ENCODE measurements at regions not wholly inside any gene's neighbourhood (a gene's known extent, or its start where the extent isn't known, plus 50 kb on each side); places are given as distances from the start of the nearest gene placed in this dataset.
A peak's percentile ranks its signal among the peaks of the same experiment; 100 is the strongest.

DNA sequence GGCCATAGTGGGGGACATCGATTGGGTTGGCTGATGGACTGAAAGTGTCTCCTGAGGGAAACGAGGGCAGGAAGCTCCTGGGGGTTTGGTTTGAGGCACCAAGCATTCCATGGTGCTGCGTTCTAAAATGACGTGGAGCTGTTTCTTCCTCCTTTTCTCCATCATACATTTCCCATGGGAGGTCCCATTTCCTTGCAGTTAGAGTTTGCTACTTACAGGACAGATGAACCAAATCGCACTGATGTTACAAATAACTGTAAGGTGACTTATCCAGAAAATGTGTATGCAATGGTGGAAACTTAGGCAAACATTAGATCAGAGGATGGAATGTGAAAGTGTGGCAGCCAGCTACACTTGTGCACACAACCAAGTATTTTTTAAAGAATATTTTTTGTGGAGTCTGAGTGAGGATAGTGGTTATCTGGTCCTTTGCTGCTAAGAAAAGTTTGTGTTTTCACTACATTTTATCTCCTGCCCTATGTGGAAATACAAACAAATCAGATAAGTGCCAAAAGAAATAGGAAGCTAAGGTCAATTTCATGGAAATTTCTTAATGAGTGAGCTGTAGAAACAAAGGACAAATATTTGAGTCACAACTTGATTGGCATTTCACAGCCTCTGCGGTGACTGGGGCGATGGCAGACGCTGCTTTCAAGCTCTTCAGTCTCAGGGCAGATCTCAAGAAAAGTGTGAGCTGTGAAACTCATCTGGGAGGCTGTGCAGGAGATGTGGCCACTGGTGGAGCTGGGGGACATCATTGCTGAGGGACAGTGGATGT lies 256.2 kb downstream of the TSN start:
- no peak for FAIRE-seq
- Histone ChIP-seq H3K36me3 (ENCODE audit: control insufficient read depth in 2 of 3, insufficient read depth in 3 of 3, low read length in 3 of 3) (no peaks in the 10 kb centered on the region), H3K27me3 (ENCODE audit: control insufficient read depth, insufficient read depth, low read length) (no peaks in the 10 kb centered on the region), H3K9me3 (ENCODE audit: control insufficient read depth in 2 of 3, insufficient read depth in 1 of 3, low read length in 3 of 3) (no peaks in the 10 kb centered on the region), H3K4me1 (ENCODE audit: control insufficient read depth in 2 of 3, insufficient read depth in 2 of 3, low read depth in 1 of 3, low read length in 3 of 3) (no peaks in the 10 kb centered on the region), H3K27ac (ENCODE audit: low read depth in 2 of 2, low read length in 2 of 2) (no peak overlapping the region), H3K9ac (ENCODE audit: low read length in 3 of 3) (no peak overlapping the region), H3K4me3 (ENCODE audit: low read length in 3 of 3) (no peak overlapping the region)
- TF ChIP-seq, protein P1, sequence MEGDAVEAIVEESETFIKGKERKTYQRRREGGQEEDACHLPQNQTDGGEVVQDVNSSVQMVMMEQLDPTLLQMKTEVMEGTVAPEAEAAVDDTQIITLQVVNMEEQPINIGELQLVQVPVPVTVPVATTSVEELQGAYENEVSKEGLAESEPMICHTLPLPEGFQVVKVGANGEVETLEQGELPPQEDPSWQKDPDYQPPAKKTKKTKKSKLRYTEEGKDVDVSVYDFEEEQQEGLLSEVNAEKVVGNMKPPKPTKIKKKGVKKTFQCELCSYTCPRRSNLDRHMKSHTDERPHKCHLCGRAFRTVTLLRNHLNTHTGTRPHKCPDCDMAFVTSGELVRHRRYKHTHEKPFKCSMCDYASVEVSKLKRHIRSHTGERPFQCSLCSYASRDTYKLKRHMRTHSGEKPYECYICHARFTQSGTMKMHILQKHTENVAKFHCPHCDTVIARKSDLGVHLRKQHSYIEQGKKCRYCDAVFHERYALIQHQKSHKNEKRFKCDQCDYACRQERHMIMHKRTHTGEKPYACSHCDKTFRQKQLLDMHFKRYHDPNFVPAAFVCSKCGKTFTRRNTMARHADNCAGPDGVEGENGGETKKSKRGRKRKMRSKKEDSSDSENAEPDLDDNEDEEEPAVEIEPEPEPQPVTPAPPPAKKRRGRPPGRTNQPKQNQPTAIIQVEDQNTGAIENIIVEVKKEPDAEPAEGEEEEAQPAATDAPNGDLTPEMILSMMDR (IDR thresholded peaks at IDR 0.05; ENCODE audit: borderline replicate concordance, extremely low read depth, insufficient read depth) = no peak
- intact Hi-C loops (cut with DNase I) = no loop called here
- DNase-seq = no peak

DNA sequence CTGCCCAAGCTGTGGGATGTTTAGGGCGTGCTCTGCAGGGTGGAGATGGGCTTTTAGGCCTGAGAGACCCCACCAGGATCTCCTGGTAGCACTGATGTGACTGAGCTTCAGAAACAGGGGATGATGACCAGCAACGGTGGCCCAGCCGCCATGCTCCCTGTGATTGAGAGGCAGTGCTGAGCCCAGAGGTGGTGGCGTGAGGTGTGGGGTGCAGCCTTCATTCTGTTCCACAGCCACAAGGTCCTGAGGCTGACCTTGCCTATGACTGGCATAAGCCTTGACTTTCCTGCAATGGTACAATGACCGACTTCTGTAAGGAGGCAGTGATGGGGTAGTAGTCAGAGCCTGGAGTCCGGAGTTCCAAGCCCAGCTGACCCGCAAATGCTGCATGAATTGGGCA lies 263.3 kb downstream of the TSN start:
- Histone ChIP-seq H3K4me3 (ENCODE audit: low read length in 3 of 3) (no peak overlapping the region), H3K36me3 (ENCODE audit: control insufficient read depth in 2 of 3, insufficient read depth in 3 of 3, low read length in 3 of 3) (no peaks in the 10 kb centered on the region), H3K27ac (ENCODE audit: low read depth in 2 of 2, low read length in 2 of 2) (no peak overlapping the region), H3K4me1 (ENCODE audit: control insufficient read depth in 2 of 3, insufficient read depth in 2 of 3, low read depth in 1 of 3, low read length in 3 of 3) (peaks cover 0 to 23% (median 17%) of the 10 kb centered on the region in 3 donors), H3K27me3 (ENCODE audit: control insufficient read depth, insufficient read depth, low read length) (no peaks in the 10 kb centered on the region), H3K9ac (ENCODE audit: low read length in 3 of 3) (no peak overlapping the region), H3K9me3 (ENCODE audit: control insufficient read depth in 2 of 3, insufficient read depth in 1 of 3, low read length in 3 of 3) (no peaks in the 10 kb centered on the region)
- TF ChIP-seq, protein P1 (IDR thresholded peaks at IDR 0.05; ENCODE audit: borderline replicate concordance, extremely low read depth, insufficient read depth) = no peak
- DNase-seq (no peak), FAIRE-seq (no peak)
- intact Hi-C loops (cut with DNase I) = no loop called here

DNA sequence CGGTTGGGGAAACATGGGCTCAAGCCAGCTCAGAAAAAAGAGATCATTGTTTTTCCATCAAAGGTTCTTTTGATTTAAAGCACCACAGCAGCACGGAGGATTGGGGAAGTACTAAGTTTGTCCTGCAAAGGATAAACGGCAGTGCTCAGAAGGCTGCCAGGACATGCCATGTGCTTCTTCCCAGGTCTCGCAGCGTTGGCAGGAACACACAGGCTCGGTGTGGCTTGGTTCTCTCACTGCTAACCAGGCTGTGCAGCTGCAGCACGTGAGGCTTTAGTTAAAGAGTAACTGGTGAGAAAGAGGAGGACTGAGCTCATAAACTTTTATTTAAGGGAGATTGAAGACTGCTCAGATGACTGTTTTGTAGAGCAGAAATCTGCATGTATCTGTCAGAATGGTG lies 264.3 kb downstream of the TSN start:
- FAIRE-seq = no peak
- H3K9ac ChIP-seq (ENCODE audit: low read length in 3 of 3) = no peak overlapping the region
- no peaks in the 10 kb centered on the region for H3K36me3 ChIP-seq (ENCODE audit: control insufficient read depth in 2 of 3, insufficient read depth in 3 of 3, low read length in 3 of 3)
- intact Hi-C loops (cut with DNase I) = no loop called here
- H3K27ac ChIP-seq (ENCODE audit: low read depth in 2 of 2, low read length in 2 of 2) = peak overlapping the region in 1 of 2 donors; percentile 61
- peak in 4 of 5 donors; percentile 62 to 91 (median 84) for DNase-seq
- H3K4me1 ChIP-seq (ENCODE audit: control insufficient read depth in 2 of 3, insufficient read depth in 2 of 3, low read depth in 1 of 3, low read length in 3 of 3) = peaks cover 0 to 23% (median 17%) of the 10 kb centered on the region in 3 donors
- no peaks in the 10 kb centered on the region for H3K9me3 ChIP-seq (ENCODE audit: control insufficient read depth in 2 of 3, insufficient read depth in 1 of 3, low read length in 3 of 3)
- H3K27me3 ChIP-seq (ENCODE audit: control insufficient read depth, insufficient read depth, low read length) = no peaks in the 10 kb centered on the region
- peak overlapping the region in 1 of 3 donors; percentile 23 for H3K4me3 ChIP-seq (ENCODE audit: low read length in 3 of 3)
- TF ChIP-seq, protein P1 (IDR thresholded peaks at IDR 0.05; ENCODE audit: borderline replicate concordance, extremely low read depth, insufficient read depth) = no peak
